Effector CD4-positive, alpha-beta T cell (primary cell): ENCODE measurements at regions not wholly inside any gene's neighbourhood (a gene's known extent, or its start where the extent isn't known, plus 50 kb on each side); places are given as distances from the start of the nearest gene placed in this dataset.
"Not testable (repeated sequence)": the region's sequence is repeated elsewhere in the genome, so short reads cannot be mapped to it uniquely, and the experiment has no call there.

Experiments used
- DNase-seq: peaks from one replicate; pipeline ENCODE4 v3.0.0-alpha.2; 2020

DNA sequence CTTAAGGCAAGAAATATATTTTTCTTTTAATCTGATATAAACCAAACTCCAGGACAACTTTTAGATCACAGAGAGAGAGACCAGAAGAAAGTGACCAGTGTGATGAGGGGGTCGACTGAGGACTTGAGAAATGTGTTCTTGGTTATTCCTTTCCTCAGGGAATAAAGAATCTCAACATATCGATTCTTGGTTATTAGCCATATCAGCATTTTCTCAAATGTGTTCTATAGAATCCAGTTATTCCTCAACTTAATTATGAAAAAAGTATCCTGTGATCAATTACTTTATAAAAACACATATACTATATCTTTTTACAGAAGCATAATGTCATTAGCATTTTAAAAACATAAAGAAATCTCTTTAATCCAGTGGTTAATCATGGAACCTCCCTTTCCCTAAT, 222.1 kb upstream of the FAM3C start:
- DNase-seq = no peak

DNA sequence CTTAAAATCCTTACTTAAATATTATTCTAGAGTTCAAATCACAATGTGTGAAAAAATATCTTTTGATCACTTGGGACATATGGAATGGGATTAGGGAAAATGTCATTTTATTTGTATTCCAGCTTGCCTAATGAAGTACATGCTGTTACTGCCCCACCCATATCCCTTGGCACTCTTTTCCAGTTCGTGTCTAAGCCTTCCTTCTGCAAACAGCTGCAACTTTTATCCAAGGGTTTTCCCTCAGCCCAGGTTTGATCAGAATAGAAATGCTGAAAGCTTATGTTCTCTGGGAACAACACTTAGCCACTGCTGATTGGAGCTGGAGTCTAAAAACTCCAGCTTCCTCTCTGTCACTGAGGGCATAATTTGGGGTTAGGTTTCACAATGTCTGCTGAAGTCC, 214.1 kb upstream of the FAM3C start:
- no peak for DNase-seq

DNA sequence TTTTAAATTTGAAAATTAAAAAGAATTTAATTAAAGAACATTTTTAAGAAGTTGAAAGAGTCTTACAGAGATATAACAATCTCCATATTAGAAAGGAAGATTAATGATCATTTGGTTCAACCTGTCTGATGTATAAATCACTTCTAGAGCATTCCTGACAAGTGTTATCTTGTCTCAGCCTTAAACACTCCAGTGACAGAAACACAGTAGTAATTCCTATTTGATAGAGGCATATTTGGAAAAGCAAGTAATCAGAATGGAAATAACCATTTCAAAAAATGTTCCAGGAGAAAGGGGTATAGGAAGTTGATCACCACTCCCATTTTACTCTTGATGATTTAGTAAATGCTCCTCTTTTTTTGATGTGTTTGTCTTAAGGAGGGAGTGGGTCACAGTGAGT, 213.1 kb upstream of the FAM3C start:
- DNase-seq = no peak

DNA sequence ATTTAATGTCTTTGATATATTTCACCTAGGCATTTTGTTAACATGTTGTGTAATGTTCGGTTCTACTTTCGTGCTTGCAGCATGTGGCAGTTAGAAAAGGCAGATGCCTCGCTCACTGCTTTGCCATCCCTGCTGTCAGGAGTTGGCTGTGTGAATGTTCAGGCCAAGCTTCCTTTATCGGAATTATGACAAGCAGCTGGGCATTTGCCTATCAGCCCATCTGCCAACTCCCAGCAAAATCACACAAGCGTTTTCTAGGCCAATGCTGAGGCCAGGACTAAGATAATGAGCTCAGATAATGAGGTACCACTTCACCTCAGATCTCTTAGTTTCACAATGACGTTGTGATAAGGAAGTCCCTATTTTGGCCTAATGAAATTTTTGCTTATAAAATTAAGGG, 212.7 kb upstream of the FAM3C start:
- no peak for DNase-seq

DNA sequence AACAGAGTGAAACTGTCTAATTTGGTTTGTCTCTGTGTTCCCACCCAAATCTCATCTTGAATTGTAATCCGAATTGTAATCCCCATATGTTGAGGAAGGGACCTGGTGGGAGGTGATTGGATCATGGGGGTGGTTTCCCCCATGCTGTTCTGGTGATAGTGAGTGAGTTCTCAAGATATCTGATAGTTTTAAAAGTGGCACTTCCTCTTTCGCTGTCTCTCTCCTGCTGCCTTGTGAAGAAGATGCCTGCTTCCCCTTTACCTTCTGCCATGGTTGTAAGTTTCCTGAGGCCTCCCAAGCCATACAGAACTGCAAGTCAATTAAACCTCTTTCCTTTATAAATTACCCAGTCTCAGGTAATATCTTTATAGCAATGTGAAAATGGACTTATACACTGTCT, 212.1 kb upstream of the FAM3C start:
- DNase-seq = not testable (repeated sequence)

DNA sequence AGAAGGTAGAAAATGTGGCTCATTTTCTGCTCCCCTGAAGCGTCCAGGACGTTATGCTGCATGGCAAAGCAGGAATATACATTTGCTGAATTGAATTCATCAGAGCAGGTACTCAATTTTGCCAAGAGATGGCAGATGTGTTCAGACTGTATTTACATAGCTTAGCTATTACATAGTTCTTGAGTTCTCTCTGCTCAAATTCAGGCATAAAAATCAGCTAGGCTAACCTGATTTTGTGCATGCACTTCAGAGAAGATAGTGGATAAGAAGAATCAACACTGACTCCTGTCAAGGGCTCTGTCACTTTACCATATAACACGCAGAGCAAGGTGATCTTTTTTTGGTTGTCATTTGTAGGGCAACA, 209.2 kb upstream of the FAM3C start:
- DNase-seq = no peak

DNA sequence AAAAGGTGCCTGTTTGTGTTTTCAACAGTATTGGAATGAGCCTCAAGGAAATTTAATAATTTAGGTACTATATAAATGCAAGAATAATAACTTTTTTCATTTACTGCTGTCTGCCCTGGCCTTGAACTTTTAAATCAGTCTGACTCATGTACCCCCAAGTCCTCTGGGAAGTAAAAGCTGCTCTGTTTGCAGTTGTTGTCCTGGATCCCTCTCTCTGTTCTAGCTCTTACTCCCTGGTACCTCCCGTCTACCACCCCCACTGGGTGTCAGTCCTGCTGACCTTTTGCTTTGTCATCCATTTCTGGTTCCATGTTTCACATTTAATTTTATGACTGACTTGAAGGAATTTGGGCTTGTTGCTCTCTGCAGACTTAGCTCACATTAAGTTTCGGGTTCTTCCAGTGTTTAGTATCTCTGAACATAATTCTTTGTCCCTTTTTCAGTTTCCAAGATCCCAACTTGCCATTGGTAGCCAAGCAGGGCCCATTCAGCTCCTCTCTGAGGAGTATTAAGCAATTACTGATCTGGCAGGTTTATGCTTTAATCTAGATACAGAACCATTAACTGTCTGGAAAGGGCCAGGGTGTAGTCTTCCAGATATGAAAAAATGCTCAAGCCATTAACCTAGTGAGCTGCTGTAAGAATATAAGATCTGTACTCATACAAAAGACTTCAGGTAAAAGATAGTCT, 208.7 kb upstream of the FAM3C start:
- DNase-seq = no peak

DNA sequence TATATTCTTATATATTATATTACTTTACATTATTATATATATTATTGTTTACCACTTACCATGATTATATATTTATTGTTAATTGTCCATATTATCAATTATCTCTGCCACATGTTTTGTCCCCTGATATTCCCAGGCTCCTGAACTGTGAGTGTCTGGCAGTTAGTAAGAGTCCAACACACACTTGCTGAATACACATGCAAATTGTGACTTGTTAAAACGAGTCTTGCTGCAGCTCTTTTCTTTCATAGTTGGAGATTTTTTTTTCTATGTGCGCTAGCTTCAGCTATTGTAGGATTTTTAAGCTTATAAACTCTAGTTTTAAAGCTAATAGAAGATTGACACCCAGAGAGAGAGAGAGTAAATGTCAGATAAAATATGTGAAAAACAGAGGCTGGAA, 207.8 kb upstream of the FAM3C start:
- DNase-seq = no peak

DNA sequence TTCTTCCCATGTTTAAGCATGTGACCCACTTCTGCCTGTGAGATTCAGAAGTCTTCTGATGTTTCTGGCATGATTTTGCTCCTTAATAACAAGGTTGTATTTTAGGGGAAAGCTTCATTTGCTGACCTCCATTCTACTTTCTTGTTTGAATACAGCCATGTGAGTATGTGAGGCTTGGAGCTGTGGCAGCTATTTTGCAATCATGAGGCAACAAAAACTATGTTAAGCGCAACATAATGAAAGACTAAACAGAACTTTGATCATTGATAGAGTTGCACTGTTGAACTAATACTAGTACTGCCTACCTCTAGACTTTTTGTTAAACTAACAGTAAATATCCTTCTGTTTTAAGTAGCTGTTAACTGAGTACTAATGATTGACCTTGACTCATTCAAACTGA, 203.8 kb upstream of the FAM3C start:
- DNase-seq = no peak

DNA sequence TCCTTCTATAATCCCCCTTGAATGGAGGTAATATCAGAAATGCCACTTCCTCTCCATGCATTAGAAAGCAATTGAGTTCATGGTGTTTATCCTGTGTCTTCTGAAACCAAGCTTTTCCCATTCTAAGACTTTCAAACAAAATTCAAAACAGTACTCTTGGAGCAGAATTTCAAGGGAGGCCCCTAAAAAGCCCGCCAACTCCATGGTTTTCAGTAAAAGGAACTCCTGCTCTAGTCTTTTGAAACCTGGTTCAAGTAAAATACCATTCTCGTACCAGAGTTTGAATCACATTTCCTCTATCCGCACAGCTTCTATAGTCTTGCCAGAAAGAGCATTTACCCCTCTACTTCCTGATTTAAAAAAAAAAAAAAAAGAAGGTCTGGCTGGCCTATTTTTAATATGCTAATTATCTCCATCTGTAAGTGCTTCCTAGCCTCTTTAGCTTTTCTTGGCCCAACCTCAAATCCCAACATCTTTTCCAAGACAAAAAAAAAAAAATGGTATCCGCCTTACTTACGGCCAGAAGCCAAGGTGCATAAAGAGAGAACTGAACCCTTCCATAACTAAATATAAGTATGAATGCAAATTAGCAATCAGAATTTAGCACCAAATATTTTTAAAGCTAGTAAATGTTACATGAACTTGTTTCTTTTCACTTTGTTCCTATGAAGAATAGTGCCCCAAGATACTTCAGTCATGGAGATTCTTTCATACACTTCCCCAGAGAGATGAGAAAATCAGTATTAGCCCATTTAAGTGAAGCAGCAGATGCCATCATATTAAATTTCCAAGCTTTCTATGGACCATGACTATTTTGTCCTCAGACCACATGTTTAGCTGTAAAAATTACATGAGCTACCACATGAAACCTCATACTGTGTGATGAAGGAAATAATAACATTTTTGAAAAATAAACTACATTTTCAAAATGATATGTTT, 199.9 kb upstream of the FAM3C start:
- DNase-seq = no peak

DNA sequence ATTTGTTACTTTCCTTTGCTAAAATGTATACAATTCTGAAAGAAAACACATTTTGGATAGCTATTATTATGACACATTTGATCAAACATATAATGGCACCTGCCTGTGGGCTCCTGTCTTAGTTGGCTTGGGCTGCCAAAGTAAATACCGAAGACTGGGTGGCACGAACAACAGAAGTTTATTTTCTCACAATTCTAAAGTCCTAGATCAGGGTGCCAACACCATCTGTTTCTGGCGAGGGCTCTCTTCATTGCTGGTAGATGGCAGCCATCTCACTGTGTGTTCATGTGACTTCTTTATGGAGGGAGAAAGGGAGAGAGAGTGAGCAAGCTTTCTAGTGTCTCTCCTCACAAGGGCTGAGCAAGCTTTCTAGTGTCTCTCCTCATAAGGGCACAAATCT, 195.8 kb upstream of the FAM3C start:
- DNase-seq = no peak

DNA sequence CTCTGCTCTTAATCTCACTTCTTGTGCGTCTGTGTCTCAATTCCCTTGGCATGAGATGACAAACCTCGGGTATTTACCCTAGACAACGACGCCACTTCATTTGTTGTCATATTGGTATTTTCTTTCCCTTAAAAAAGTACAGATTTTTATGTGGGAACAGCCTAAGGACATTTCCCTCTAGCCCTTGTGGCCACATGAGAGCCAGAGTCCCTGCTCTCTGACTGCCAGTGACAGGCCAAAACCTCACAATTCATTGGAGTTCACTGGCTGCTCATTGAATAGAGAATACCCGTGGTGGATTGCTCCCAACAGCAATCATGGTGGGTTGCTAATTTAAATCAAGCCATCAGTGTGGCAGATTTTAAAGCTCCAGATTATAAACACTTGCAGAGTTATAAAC, 191.3 kb upstream of the FAM3C start:
- no peak for DNase-seq

DNA sequence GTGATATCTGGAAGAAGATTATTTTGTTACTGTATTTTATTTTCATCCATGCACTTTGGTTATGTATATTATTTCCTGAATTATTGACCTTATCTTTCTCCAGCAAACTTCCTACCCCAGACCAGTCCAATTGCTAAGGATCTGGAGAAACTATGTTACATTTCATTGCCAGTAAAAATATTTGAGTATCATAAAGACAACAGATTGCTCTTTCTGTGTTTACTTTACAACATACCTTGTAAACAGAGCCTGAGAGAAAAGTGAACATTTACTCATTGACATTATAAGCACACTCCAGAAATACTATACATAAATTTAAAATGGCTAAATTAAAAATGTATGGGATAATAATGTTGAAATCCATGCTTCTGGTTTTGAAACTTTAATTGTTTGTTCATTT, 186.2 kb upstream of the FAM3C start:
- DNase-seq = no peak

DNA sequence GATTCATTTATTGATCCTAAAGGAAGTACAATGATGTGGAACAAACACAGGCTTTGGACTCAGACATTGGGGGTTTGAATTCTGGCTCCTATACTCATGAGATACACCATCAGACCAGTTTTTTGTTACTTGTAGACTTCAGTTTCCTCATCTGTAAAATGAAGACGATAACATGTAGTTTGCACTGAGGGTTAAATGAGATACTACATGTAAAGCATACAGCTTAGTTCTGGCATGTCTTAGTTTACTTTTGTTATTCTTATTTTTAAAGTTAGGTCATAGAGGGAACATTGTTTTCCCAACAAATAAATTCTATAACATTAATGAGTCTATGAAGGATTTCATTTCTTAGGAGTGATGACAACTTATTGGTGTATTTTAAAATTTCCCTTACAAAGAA, 183.5 kb upstream of the FAM3C start:
- no peak for DNase-seq

DNA sequence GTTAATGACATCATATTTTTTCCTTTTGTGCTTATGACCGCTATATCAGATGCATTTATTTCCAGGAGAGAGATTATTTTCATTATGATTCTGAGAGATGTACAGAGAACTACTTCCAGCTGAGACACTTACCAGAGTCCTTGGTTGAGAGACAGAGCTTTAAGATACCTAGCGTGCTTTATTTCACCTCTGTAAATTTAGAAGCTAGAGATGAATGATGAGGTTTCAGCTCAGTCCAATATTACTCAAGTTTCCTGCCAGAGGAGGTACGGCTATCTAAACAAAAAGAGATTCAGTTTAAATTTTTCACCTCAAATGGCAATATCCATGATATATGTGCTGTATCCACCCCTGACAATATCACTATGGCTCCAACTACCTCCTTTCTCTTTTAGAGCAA, 182.6 kb upstream of the FAM3C start:
- no peak for DNase-seq

DNA sequence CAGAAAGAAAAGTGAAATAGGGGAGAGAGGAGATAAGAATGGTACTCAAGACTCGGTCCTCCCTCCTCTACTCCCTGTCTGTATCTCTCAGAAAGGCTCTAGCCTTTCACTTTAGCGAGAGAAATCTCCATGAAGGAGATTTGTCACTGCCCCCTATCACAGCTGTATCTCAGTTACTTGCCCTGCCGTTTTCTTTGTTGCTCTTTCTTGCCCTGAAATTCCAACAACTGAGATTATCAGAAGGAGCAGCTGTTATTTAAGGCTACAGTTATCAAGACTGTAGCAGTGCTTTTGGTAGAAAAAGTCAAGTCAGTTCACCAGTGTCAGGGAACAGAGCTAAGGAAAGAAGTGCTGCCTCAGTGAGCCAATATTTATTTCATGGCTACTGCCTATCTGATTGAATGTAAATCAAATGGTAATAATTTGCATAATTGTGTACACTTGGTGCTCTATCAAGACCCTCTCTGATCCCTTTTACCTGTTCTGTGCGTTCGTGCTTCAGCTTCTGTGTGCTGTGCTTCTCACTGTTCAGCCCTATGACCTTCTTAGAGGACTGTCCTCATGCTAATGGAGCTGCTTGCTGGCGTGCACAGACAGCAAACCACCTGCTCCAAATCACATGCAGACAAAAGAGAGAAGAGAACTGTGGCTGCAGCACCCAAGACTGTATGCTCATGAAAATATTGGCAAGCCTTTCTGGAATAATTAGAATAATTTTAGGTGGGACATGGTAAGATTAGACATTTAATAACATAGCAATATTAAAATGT, 180.2 kb upstream of the FAM3C start:
- no peak for DNase-seq

DNA sequence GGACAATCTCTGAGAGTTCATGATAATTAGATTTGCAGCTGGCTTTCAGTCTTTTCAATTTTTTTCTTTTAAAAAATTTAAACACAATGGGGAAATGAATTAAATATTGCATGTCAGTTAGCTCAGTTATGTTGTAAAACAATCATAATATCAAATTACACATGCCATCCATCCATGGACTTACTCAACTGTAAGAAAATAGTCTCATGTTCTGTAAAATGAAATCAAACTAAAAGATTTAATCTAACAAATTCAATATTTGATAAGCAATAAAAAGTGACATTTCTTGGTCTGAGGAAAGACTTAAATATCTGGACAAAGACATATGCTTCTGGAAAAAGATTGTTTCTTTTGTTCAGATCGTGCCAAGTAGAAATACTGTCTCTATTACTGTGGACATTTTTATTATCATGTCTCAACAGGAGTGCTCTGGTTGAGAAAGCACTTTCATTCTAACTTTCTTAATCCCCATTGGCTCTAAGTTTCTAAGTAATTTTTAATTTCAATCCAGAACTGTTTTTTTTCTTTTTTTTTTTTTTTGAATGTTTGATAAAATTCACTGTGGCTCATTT, 179.2 kb upstream of the FAM3C start:
- no peak for DNase-seq

DNA sequence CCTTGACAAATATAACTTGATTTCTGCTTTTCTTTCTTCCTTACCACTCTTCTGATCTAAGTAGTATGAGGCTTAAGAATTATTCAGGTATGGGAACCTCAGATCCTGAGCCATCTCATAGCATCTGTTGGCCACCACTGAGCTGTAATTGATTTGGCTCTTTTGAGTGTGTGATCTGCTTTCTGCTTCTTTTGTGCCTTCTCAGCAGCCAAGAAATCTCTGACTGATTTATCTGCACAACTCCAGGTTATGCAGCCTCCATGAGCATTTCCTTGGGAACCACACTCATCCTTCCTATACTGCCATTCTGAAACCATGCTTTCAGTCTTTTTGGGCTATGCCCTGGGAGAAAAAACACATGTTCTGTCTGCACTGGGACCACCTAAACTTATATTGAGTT, 178.0 kb upstream of the FAM3C start:
- DNase-seq = no peak

DNA sequence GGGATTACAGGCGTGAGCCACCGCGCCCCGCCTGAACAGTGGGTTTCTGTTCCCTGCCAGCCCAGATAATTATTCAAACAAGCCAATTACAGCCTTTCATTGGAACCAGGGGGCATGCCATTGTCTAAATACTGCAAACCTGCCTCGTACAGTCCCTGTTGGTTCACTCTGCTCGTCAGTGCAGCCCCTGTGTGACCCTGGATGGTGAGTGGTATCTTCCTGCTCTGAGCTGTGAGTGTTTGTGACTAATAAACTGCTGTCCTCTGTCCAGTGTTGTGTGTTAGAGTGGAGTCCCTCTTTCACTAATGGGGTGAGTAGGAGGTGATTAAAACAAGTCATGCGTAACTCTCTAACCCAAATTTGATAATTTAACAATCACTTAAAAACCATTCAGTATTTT, 176.5 kb upstream of the FAM3C start:
- DNase-seq = no peak

DNA sequence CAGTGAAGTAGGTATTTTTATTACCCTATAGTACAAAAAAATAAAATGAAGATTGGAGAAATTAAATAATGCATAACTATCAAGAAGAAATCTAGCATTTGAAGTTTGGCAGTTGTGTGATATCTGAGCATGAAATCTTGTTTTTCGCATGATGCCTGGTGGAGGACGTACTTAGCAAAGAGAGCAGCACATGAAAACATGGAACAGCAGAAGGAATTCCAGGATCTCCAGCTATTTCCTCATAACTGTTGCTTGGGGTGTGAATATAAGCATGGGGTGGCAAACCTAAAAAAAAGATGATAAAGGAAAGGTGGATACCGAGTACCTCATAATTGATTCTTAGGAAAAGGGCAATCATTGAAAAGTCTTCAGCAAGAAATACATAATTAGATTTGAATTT, 174.3 kb upstream of the FAM3C start:
- DNase-seq = no peak

DNA sequence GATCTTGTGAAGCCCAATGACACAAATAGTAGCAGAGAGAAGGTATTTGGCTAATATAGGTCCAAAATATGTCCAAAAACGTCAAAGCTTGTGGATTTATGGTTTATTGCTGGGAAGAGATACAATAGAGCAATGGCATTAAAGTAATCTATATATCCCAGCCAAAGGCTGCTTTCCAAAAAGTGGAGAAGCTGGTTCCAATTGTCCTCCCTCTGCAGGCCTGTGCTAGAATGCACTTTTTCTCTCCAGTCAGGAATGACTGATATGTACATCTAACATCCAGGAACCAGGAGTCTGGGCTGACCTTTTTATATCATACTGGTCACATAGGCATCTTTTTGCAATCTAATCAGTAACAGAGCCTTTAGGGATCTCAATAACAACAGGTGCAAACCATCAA, 167.1 kb upstream of the FAM3C start:
- DNase-seq = no peak

DNA sequence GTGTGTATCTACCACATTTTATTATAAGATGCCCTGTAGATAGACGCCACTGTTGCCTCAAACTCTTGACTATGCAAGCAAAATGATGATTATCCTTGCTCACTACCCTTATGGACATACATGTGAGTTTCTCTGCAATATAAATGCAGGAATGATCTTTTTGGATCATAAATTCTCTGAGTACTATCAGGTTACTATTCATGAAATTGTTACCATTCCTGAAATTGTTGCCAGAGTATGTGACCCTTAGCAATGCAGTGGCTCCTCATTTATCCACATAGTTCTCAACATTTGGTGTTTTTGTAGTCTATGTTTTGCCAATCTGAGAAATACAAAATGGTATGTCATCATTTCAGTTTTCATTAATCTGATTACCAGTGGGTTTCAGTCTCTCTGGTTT, 166.2 kb upstream of the FAM3C start:
- DNase-seq = no peak

DNA sequence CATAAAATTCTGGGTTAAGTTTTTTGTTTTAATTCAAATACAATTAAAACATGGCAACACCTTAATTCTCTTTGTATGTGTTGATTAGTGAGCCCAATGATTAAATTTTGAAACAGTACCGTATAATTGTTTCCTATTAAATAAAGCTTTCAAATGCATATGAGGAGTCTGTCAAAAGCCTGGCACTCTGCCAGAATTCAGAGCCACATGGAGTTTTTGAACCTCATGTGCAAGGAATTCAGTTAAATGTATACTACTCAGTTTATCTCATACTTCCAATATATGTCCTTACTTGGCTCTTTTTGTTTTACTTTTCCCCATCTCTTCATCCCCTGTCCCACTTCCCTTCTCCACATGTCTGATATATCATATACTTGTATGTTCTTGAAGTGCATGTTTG, 165.6 kb upstream of the FAM3C start:
- no peak for DNase-seq
